ENCODE measurements at regions not wholly inside any gene's neighbourhood (a gene's known extent, or its start where the extent isn't known, plus 50 kb on each side); places are given as distances from the start of the nearest gene placed in this dataset.

- no peak for TF ChIP-seq SIN3A (IDR thresholded peaks at IDR 0.05; ENCODE audit: borderline replicate concordance, low read depth, low read length)
- TF ChIP-seq ADNP (CRISPR knock-in tag; IDR thresholded peaks at IDR 0.05), result no peak
- no peak for TF ChIP-seq HES4 (CRISPR knock-in tag; IDR thresholded peaks at IDR 0.05; ENCODE audit: borderline replicate concordance)
- TF ChIP-seq ZNF280B (CRISPR knock-in tag; IDR thresholded peaks at IDR 0.05; ENCODE audit: borderline replicate concordance), result no peak
- TF ChIP-seq ZMAT5 (CRISPR knock-in tag; IDR thresholded peaks at IDR 0.05; ENCODE audit: borderline replicate concordance, low read depth), result no peak
- no peak for TF ChIP-seq PHF20 (CRISPR knock-in tag; IDR thresholded peaks at IDR 0.05)
- TF ChIP-seq RAD21 (CRISPR knock-in tag; IDR thresholded peaks at IDR 0.05), result no peak
- TF ChIP-seq ZNF24 (IDR thresholded peaks at IDR 0.05), result no peak
These were observed 203.4 kb upstream of the NMUR2 start for GRCh38 chr5:152608458-152608857.
